Endothelial cell of umbilical vein (primary cell): ENCODE measurements at regions not wholly inside any gene's neighbourhood (a gene's known extent, or its start where the extent isn't known, plus 50 kb on each side); places are given as distances from the start of the nearest gene placed in this dataset.

Source experiments
- BruUV-seq: library from RNA; stranded (reverse); fragments of 400-500 nt; replicated peaks from 2 replicates; lab custom pipeline; 2021; lab: Mats Ljungman, UMichigan
- CTCF ChIA-PET: fragments of 300-600, 350-600 bp; sonication (Branson Sonifier 250); formaldehyde crosslinking; loops from one replicate; lab custom pipeline; 2021; ENCODE audit warnings: antibody characterized with exemption, inconsistent platforms; lab: Charles Lee
- POLR2A ChIA-PET: fragments of 300-600, 350-600 bp; sonication (Branson Sonifier 250); formaldehyde crosslinking; loops from one replicate; lab custom pipeline; 2021; ENCODE audit warnings: antibody characterized with exemption, inconsistent platforms; lab: Charles Lee
- DNase-seq: peaks from one replicate; pipeline ENCODE4 v3.0.0-alpha.2; 2011; ENCODE audit warnings: low read depth, low spot score
- FAIRE-seq: peaks from 2 replicates; lab custom pipeline; 2011; peaks lifted over from hg19 to GRCh38; lab: Jason Lieb, UNC
- H2AFZ ChIP-seq: 2 replicates; pipeline ENCODE4 v1.6.0; 2012; ENCODE audit warnings: low read depth, low read length, control low read depth, inconsistent platforms
- H3K27ac ChIP-seq: 2 replicates; pipeline ENCODE4 v1.5.1; 2011; ENCODE audit warnings: low read depth, mild to moderate bottlenecking, control low read depth, low read length, moderate library complexity; ENCODE audit not compliant: insufficient read depth
- H3K27me3 ChIP-seq, 2 experiments: 2 replicates each; pipeline versions ENCODE4 v1.6.0 to v1.6.1; 2011; ENCODE audit warnings: low read length in 2 of 2, mixed read lengths in 1 of 2; ENCODE audit not compliant: control insufficient read depth in 2 of 2, insufficient read depth in 2 of 2
- H3K36me3 ChIP-seq, 2 experiments: 2 replicates in 1 of 2; 3 replicates in 1 of 2; pipeline ENCODE4 v1.5.1; 2011; ENCODE audit warnings: low read length in 2 of 2, mild to moderate bottlenecking in 1 of 2, moderate library complexity in 1 of 2; ENCODE audit not compliant: control insufficient read depth in 2 of 2, insufficient read depth in 2 of 2; ENCODE audit errors: extremely low read depth in 1 of 2
- H3K4me1 ChIP-seq: 3 replicates; pipeline ENCODE4 v1.5.1; 2011; ENCODE audit warnings: mild to moderate bottlenecking, low read length; ENCODE audit not compliant: control insufficient read depth, insufficient read depth; ENCODE audit errors: extremely low read depth
- H3K4me2 ChIP-seq: 2 replicates; pipeline ENCODE4 v1.6.1; 2011; ENCODE audit warnings: low read length, control low read depth, mixed read lengths; ENCODE audit not compliant: insufficient read depth
- H3K4me3 ChIP-seq, 3 experiments: fragments of 200-600 bp in 1 of 3; sonication (generic), shearing (Covaris generic) in 1 of 3; replicated peaks in 1 of 3; 2 replicates each; pipeline ENCODE4 v1.5.1; 2011 to 2016; ENCODE audit warnings: control low read depth in 3 of 3, low read length in 3 of 3, mild to moderate bottlenecking in 2 of 3, inconsistent platforms in 1 of 3, low read depth in 1 of 3, moderate library complexity in 1 of 3; ENCODE audit not compliant: insufficient read depth in 1 of 3
- H3K79me2 ChIP-seq: 2 replicates; pipeline ENCODE4 v1.6.0; 2012; ENCODE audit warnings: low read length, inconsistent platforms; ENCODE audit not compliant: control insufficient read depth, insufficient read depth
- H3K9ac ChIP-seq: replicated peaks from 2 replicates; pipeline ENCODE3; 2011; ENCODE audit warnings: low read length, control low read depth; ENCODE audit not compliant: insufficient read depth; ENCODE audit errors: extremely low read depth
- H3K9me1 ChIP-seq: replicated peaks from 3 replicates; pipeline ENCODE4 v1.6.0; 2011; ENCODE audit warnings: mild to moderate bottlenecking, low read length; ENCODE audit not compliant: control insufficient read depth, insufficient read depth; ENCODE audit errors: extremely low read depth
- H3K9me3 ChIP-seq: replicated peaks from 2 replicates; pipeline ENCODE4 v1.5.1; 2012; ENCODE audit warnings: low read length, inconsistent platforms; ENCODE audit not compliant: control insufficient read depth, insufficient read depth
- H4K20me1 ChIP-seq: replicated peaks from 2 replicates; pipeline ENCODE3; 2011; ENCODE audit warnings: mild to moderate bottlenecking, low read length; ENCODE audit not compliant: control insufficient read depth, insufficient read depth; ENCODE audit errors: extremely low read depth
- CTCF ChIP-seq, 2 donors: IDR thresholded peaks; 1 replicate in 1 of 2; 2 replicates in 1 of 2; pipeline ENCODE4 v1.5.1; 2011; ENCODE audit warnings: low read length in 2 of 2, mild to moderate bottlenecking in 2 of 2, moderate library complexity in 2 of 2, control low read depth in 1 of 2, inconsistent platforms in 1 of 2, low read depth in 1 of 2; ENCODE audit not compliant: insufficient read depth in 1 of 2; ENCODE audit errors: extremely low read depth in 1 of 2
- FOS ChIP-seq: IDR thresholded peaks from 2 replicates; pipeline ENCODE4 v1.6.1; 2011; ENCODE audit warnings: mild to moderate bottlenecking, low read length, moderate library complexity, borderline replicate concordance; ENCODE audit not compliant: insufficient read depth
- GATA2 ChIP-seq: IDR thresholded peaks from 2 replicates; pipeline ENCODE4 v1.7.0; 2011; ENCODE audit warnings: low read depth, mild to moderate bottlenecking, moderate library complexity, mixed read lengths, low read length; ENCODE audit not compliant: insufficient read length, insufficient read depth
- JUN ChIP-seq: IDR thresholded peaks from 2 replicates; pipeline ENCODE4 v1.6.1; 2011; ENCODE audit warnings: borderline replicate concordance, low read depth; ENCODE audit not compliant: insufficient read length, insufficient read depth
- MAX ChIP-seq: IDR thresholded peaks from 2 replicates; pipeline ENCODE4 v1.6.1; 2011; ENCODE audit not compliant: insufficient read depth, insufficient read length
- MYC ChIP-seq: IDR thresholded peaks from one replicate; pipeline ENCODE4 v1.6.1; 2011; ENCODE audit warnings: mild to moderate bottlenecking, low read depth, low read length
- POLR2A ChIP-seq: IDR thresholded peaks from 2 replicates; pipeline ENCODE4 v1.6.1; 2012; ENCODE audit warnings: low read depth, mild to moderate bottlenecking, control low read depth, low read length
- POLR2AphosphoS5 ChIP-seq: IDR thresholded peaks from 2 replicates; pipeline ENCODE4 v1.6.1; 2012; ENCODE audit warnings: low read depth, mild to moderate bottlenecking, control low read depth, low read length, moderate library complexity; ENCODE audit not compliant: insufficient read depth
- dilution Hi-C: fragments of 300-500 bp; cut with MboI; formaldehyde crosslinking; loops from one replicate; pipeline ENCODE4 v1.15.0; 2019; ENCODE audit warnings: low sequenced_read_pairs; ENCODE audit not compliant: extremely low pct_ligation_motif_present
- intact Hi-C: fragments of 100-400 bp; cut with micrococcal nuclease; formaldehyde crosslinking; loops from one replicate; pipeline ENCODE4 v1.10.0; 2022

DNA sequence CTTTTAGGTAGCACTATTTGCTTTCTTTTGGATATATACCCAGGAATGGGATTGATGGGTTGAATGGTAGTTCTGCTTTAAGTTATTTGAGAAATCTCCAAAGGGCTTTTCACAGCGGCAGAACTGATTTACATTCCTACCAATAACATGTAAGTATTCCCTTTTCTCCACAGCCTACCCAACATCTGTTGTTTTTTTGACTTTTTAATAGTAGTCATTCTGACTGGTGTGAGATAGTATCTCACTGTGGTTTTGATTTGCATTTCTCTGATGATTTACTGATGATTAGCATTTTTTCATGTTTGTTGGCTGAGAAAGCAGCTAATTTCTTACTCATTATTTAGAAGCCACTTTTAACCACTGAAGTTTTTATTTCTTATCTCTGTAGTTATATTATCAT is 221.1 kb upstream of the ACTBL2 start:
- ChIA-PET POLR2A (no interaction called here), CTCF (interaction anchor here (1.6 to 1.9 kb wide), 3 partner anchors 13 to 53 kb away, joined by 4 to 6 read pairs (median 4); no protein-coding TSS in a partner anchor)
- no peaks in the 10 kb centered on the region for H4K20me1 ChIP-seq
- intact Hi-C loops (no loop called here), dilution Hi-C loops (no loop called here)
- no peak overlapping the region for H2AFZ ChIP-seq
- H3K4me2 ChIP-seq, result no peak overlapping the region
- H3K9me1 ChIP-seq, result no peaks in the 10 kb centered on the region
- H3K9ac ChIP-seq, result no peak overlapping the region
- DNase-seq, result no peak
- FAIRE-seq, result no peak
- no peak for TF ChIP-seq FOS
- TF ChIP-seq GATA2, result peak; percentile 29
- no TSS peak for BruUV-seq
- no peaks in the 10 kb centered on the region for H3K9me3 ChIP-seq
- H3K27me3 ChIP-seq, result no peaks in the 10 kb centered on the region
- H3K36me3 ChIP-seq, result no peaks in the 10 kb centered on the region
- no peak overlapping the region for H3K27ac ChIP-seq
- no peak overlapping the region for H3K4me3 ChIP-seq
- peaks cover 14% of the 10 kb centered on the region for H3K4me1 ChIP-seq
- no peaks in the 10 kb centered on the region for H3K79me2 ChIP-seq

DNA sequence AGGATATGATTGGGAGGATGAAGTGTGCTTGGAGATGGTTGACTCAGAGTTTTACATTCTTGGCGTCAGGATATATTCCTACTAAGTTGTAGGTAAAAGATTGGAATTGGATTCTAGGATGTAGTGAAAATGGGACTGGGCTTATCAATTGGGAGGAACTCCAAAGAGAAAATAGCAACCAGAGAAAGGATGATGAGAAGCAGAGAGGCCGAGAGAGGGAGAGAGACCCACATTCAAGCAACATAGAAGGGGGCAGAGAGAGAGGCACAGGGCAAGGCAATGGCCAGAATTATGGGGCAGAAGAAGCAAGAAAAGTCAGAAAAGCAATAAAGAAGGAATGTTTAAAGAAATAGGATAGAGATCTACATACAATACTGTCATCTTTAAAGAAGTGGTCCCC is 217.9 kb upstream of the ACTBL2 start:
- Histone ChIP-seq H2AFZ (no peak overlapping the region), H3K9me3 (no peaks in the 10 kb centered on the region), H3K4me1 (peaks cover 33% of the 10 kb centered on the region), H3K79me2 (no peaks in the 10 kb centered on the region), H3K4me3 (no peak overlapping the region), H3K9ac (no peak overlapping the region), H3K27ac (no peak overlapping the region), H3K27me3 (no peaks in the 10 kb centered on the region), H3K4me2 (no peak overlapping the region), H3K9me1 (no peaks in the 10 kb centered on the region), H4K20me1 (no peaks in the 10 kb centered on the region), H3K36me3 (no peaks in the 10 kb centered on the region)
- ChIA-PET CTCF (no interaction called here), POLR2A (no interaction called here)
- intact Hi-C loops (no loop called here), dilution Hi-C loops (no loop called here)
- TF ChIP-seq FOS, result no peak
- TF ChIP-seq POLR2AphosphoS5, result no peak
- TF ChIP-seq JUN, result no peak
- TF ChIP-seq GATA2, result no peak
- no peak for TF ChIP-seq CTCF (IDR thresholded peaks at IDR 0.05; ENCODE audit: extremely low read depth in 1 of 2, insufficient read depth in 1 of 2, low read depth in 1 of 2, low read length in 2 of 2)
- TF ChIP-seq MAX, result no peak
- no peak for TF ChIP-seq MYC
- TF ChIP-seq POLR2A, result no peak
- FAIRE-seq (no peak), DNase-seq (no peak)
- BruUV-seq, result no TSS peak
